Germinal center (tissue), 1 donor: ENCODE measurements at regions not wholly inside any gene's neighbourhood (a gene's known extent, or its start where the extent isn't known, plus 50 kb on each side); places are given as distances from the start of the nearest gene placed in this dataset.

ENCODE experiments used
- DNase-seq: peaks from one replicate; pipeline ENCODE4 v3.0.0; 2012; ENCODE audit warnings: mixed read lengths, low spot score

GRCh38 chr2:56444339-56444738 is 260.5 kb downstream of the CCDC85A start:
- no peak for DNase-seq

- no peak for DNase-seq
Observed at GRCh38 chr2:56448403-56449001, 264.7 kb downstream of the CCDC85A start.

- DNase-seq: no peak
Observed at GRCh38 chr2:56449002-56449431, 265.2 kb downstream of the CCDC85A start.

GRCh38 chr2:56449449-56449860 is 265.7 kb downstream of the CCDC85A start:
- DNase-seq: no peak

GRCh38 chr2:56450047-56450446 is 266.3 kb downstream of the CCDC85A start:
- DNase-seq: no peak

- DNase-seq: no peak
Observed at GRCh38 chr2:56450772-56451171, 267.0 kb downstream of the CCDC85A start.

GRCh38 chr2:56455642-56456041 is 271.9 kb downstream of the CCDC85A start:
- DNase-seq: no peak

- DNase-seq: no peak
Observed at GRCh38 chr2:56456791-56457190, 273.0 kb downstream of the CCDC85A start.

- DNase-seq: no peak
Observed at GRCh38 chr2:56460508-56460907, 276.7 kb downstream of the CCDC85A start.

- DNase-seq: no peak
Observed at GRCh38 chr2:56464066-56464465, 280.3 kb downstream of the CCDC85A start.

- DNase-seq: no peak
Observed at GRCh38 chr2:56464613-56465012, 280.8 kb downstream of the CCDC85A start.

- DNase-seq: no peak
Observed at GRCh38 chr2:56465491-56465890, 281.7 kb downstream of the CCDC85A start.

- no peak for DNase-seq
Observed at GRCh38 chr2:56473524-56473923, 289.7 kb downstream of the CCDC85A start.

GRCh38 chr2:56474412-56475158 is 290.8 kb downstream of the CCDC85A start:
- no peak for DNase-seq

GRCh38 chr2:56475191-56475590 is 291.4 kb downstream of the CCDC85A start:
- no peak for DNase-seq

- no peak for DNase-seq
Observed at GRCh38 chr2:56476509-56477071, 292.8 kb downstream of the CCDC85A start.

GRCh38 chr2:56478027-56478426 is 294.2 kb downstream of the CCDC85A start:
- DNase-seq: no peak

- no peak for DNase-seq
Observed at GRCh38 chr2:56483081-56483480, 299.3 kb downstream of the CCDC85A start.

GRCh38 chr2:56484906-56485305 is 301.1 kb downstream of the CCDC85A start:
- no peak for DNase-seq

- no peak for DNase-seq
Observed at GRCh38 chr2:56500317-56500716, 316.5 kb downstream of the CCDC85A start.

GRCh38 chr2:56502616-56503015 is 318.8 kb downstream of the CCDC85A start:
- DNase-seq: no peak

- DNase-seq: no peak
Observed at GRCh38 chr2:56505885-56506284, 322.1 kb downstream of the CCDC85A start.

GRCh38 chr2:56508662-56509061 is 324.9 kb downstream of the CCDC85A start:
- no peak for DNase-seq
